ENCODE measurements at regions not wholly inside any gene's neighbourhood (a gene's known extent, or its start where the extent isn't known, plus 50 kb on each side); places are given as distances from the start of the nearest gene placed in this dataset.

DNA sequence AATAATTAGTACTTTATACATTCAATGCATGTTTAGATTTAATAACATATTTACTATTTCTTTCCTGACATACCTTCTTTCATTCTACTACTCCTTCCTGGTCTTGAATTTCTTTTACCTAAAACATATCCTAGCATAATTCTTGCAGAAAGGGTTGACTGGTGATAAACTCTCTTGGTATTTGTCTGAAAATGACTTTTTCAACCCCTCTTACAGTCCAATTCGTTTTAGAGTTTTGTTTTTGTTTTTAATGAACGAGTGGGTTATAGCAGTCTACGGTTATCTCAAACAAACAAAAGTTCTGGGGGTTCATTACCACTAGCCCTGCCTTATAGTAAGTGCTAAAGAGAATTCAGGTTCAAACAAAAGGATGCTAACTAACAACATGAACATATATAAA lies 69.6 kb upstream of the ALDH1B1 start:
- Histone ChIP-seq H3K4me1 (ENCODE audit: insufficient read depth, low read length, poor library complexity, severe bottlenecking) (no peaks in the 10 kb centered on the region), H3K27me3 (ENCODE audit: insufficient read depth, low read length, poor library complexity, severe bottlenecking) (no peaks in the 10 kb centered on the region), H3K9me3 (ENCODE audit: insufficient read depth, low read depth, low read length) (no peaks in the 10 kb centered on the region), H2AFZ (ENCODE audit: low read length) (no peak overlapping the region), H4K20me1 (ENCODE audit: insufficient read depth, low read length, poor library complexity, severe bottlenecking) (no peaks in the 10 kb centered on the region), H3K4me3 (ENCODE audit: low read length, poor library complexity, severe bottlenecking) (no peak overlapping the region), H3K79me2 (ENCODE audit: insufficient read depth, low read length) (no peaks in the 10 kb centered on the region), H3K4me2 (ENCODE audit: low read depth, low read length, poor library complexity, severe bottlenecking) (no peak overlapping the region), H3K9me2 (replicated peaks; ENCODE audit: low read depth, low read length) (no peaks in the 10 kb centered on the region), H3K9ac (ENCODE audit: low read depth, low read length, poor library complexity, severe bottlenecking) (no peak overlapping the region), H3F3A (ENCODE audit: low read depth) (no peaks in the 10 kb centered on the region), H3K36me3 (ENCODE audit: insufficient read depth, low read length) (no peaks in the 10 kb centered on the region)
- TF ChIP-seq, protein P1, sequence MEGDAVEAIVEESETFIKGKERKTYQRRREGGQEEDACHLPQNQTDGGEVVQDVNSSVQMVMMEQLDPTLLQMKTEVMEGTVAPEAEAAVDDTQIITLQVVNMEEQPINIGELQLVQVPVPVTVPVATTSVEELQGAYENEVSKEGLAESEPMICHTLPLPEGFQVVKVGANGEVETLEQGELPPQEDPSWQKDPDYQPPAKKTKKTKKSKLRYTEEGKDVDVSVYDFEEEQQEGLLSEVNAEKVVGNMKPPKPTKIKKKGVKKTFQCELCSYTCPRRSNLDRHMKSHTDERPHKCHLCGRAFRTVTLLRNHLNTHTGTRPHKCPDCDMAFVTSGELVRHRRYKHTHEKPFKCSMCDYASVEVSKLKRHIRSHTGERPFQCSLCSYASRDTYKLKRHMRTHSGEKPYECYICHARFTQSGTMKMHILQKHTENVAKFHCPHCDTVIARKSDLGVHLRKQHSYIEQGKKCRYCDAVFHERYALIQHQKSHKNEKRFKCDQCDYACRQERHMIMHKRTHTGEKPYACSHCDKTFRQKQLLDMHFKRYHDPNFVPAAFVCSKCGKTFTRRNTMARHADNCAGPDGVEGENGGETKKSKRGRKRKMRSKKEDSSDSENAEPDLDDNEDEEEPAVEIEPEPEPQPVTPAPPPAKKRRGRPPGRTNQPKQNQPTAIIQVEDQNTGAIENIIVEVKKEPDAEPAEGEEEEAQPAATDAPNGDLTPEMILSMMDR (conservative IDR thresholded peaks at IDR 0.05; ENCODE audit: low read length), result no peak
- no peak for TF ChIP-seq EZH2phosphoT487 (IDR thresholded peaks at IDR 0.05; ENCODE audit: borderline replicate concordance)

DNA sequence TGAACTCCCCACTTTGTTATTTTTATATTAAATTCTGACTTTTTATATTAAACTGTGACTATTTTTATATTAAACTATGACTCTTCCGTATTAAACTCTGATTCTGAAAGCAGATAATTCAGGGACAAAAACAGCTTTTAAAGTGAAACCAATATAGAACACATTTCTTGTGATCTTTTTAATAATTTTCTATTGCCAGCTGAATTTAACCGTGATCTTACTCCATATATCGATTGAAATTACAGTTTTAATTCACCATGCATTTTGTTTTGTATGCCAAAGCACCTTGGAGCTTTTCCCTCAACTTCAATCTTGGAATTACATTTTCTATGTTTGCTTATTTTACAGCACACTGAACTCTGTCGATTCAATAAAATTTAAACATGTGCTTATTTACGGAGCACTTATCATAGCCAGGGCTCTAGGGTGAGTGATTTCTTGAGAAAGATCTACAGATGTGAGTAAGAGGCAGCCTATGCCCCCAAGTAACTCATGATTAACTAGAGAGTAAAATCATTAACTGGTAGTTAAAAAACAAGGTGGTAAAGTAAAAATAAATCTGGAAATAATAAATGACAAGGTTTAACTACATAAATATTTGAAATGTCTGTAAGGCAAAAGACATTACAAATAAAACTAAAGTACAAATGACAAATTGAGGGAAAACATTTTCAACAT lies 72.9 kb upstream of the ALDH1B1 start:
- H3K79me2 ChIP-seq (ENCODE audit: insufficient read depth, low read length), result no peaks in the 10 kb centered on the region
- H3K4me3 ChIP-seq (ENCODE audit: low read length, poor library complexity, severe bottlenecking), result no peak overlapping the region
- H2AFZ ChIP-seq (ENCODE audit: low read length), result no peak overlapping the region
- no peak overlapping the region for H3K9ac ChIP-seq (ENCODE audit: low read depth, low read length, poor library complexity, severe bottlenecking)
- no peaks in the 10 kb centered on the region for H3K9me2 ChIP-seq (replicated peaks; ENCODE audit: low read depth, low read length)
- no peaks in the 10 kb centered on the region for H3F3A ChIP-seq (ENCODE audit: low read depth)
- no peaks in the 10 kb centered on the region for H3K4me1 ChIP-seq (ENCODE audit: insufficient read depth, low read length, poor library complexity, severe bottlenecking)
- H3K9me3 ChIP-seq (ENCODE audit: insufficient read depth, low read depth, low read length), result no peaks in the 10 kb centered on the region
- H3K36me3 ChIP-seq (ENCODE audit: insufficient read depth, low read length), result no peaks in the 10 kb centered on the region
- no peaks in the 10 kb centered on the region for H3K27me3 ChIP-seq (ENCODE audit: insufficient read depth, low read length, poor library complexity, severe bottlenecking)
- TF ChIP-seq, protein P1 (conservative IDR thresholded peaks at IDR 0.05; ENCODE audit: low read length), result no peak
- TF ChIP-seq EZH2phosphoT487 (IDR thresholded peaks at IDR 0.05; ENCODE audit: borderline replicate concordance), result no peak
- no peak overlapping the region for H3K4me2 ChIP-seq (ENCODE audit: low read depth, low read length, poor library complexity, severe bottlenecking)
- H4K20me1 ChIP-seq (ENCODE audit: insufficient read depth, low read length, poor library complexity, severe bottlenecking), result no peaks in the 10 kb centered on the region

DNA sequence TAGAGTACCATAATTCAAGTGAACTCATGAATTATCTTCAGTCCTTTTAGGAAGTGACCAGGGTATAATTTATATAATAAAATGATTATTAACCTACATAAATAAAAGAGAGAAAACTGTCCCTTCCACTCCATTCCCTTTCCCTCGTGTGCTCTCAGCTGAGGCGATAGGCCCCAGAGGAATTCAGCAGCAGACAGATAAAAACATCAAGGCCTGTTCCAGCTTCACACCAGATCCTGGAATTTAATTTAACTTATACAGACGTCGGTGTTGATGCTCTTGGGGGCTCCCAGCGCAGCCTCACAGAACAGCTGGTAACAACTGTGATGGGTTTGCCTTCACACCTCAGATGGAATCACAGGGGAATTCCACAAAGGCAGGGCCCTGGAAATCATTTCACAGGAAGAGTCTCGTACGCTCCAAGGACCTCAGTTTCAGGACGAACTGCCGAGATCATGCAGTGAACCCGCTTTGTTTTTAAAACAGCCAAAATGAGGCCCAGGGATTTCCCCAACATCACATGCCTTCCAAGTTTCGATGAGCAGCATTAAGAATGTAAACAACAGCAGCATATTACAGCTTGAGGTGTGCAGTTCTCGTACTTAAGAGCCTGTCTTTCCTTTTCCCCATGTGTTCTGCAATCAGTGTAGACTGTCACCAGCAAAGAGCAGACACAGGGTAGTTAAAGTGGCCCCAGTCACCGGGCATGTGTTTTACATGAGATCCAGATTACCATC lies 73.6 kb upstream of the ALDH1B1 start:
- Histone ChIP-seq H3K4me3 (ENCODE audit: low read length, poor library complexity, severe bottlenecking) (no peak overlapping the region), H3K79me2 (ENCODE audit: insufficient read depth, low read length) (no peaks in the 10 kb centered on the region), H3K9me2 (replicated peaks; ENCODE audit: low read depth, low read length) (no peaks in the 10 kb centered on the region), H3K4me2 (ENCODE audit: low read depth, low read length, poor library complexity, severe bottlenecking) (no peak overlapping the region), H3K27me3 (ENCODE audit: insufficient read depth, low read length, poor library complexity, severe bottlenecking) (no peaks in the 10 kb centered on the region), H3K9ac (ENCODE audit: low read depth, low read length, poor library complexity, severe bottlenecking) (no peak overlapping the region), H3F3A (ENCODE audit: low read depth) (no peaks in the 10 kb centered on the region), H4K20me1 (ENCODE audit: insufficient read depth, low read length, poor library complexity, severe bottlenecking) (no peaks in the 10 kb centered on the region), H3K36me3 (ENCODE audit: insufficient read depth, low read length) (no peaks in the 10 kb centered on the region), H2AFZ (ENCODE audit: low read length) (no peak overlapping the region), H3K9me3 (ENCODE audit: insufficient read depth, low read depth, low read length) (no peaks in the 10 kb centered on the region), H3K4me1 (ENCODE audit: insufficient read depth, low read length, poor library complexity, severe bottlenecking) (no peaks in the 10 kb centered on the region)
- TF ChIP-seq EZH2phosphoT487 (IDR thresholded peaks at IDR 0.05; ENCODE audit: borderline replicate concordance), result no peak
- TF ChIP-seq, protein P1 (conservative IDR thresholded peaks at IDR 0.05; ENCODE audit: low read length), result no peak

Data from Loucy (cell line).